ENCODE measurements at regions not wholly inside any gene's neighbourhood (a gene's known extent, or its start where the extent isn't known, plus 50 kb on each side); places are given as distances from the start of the nearest gene placed in this dataset.

GRCh38 chr3:124597979-124598378 is 132.3 kb upstream of the UMPS start:
- WGBS (ENCODE audit: insufficient coverage) = 87% methylated on average over 3 of the region's 3 CpGs
- no peak for DNase-seq
- Histone ChIP-seq H3K27me3 (ENCODE audit: control insufficient read depth in 2 of 2, insufficient read depth in 2 of 2, low read length in 2 of 2) (no peaks in the 10 kb centered on the region), H2AFZ (ENCODE audit: insufficient read depth, low read depth, low read length, poor library complexity, severe bottlenecking) (no peak overlapping the region), H3K9ac (ENCODE audit: insufficient read depth, low read length, poor library complexity, severe bottlenecking) (no peak overlapping the region), H3K9me3 (replicated peaks in 1 of 2; ENCODE audit: control insufficient read depth in 1 of 2, insufficient read depth in 1 of 2, low read length in 2 of 2) (no peaks in the 10 kb centered on the region), H3K4me2 (replicated peaks; ENCODE audit: extremely low read depth, low read length, poor library complexity, severe bottlenecking) (no peak overlapping the region), H3K4me3 (replicated peaks in 1 of 3; ENCODE audit: low read depth in 2 of 3, low read length in 3 of 3) (no peak overlapping the region), H3K4me1 (ENCODE audit: control insufficient read depth in 1 of 2, insufficient read depth in 2 of 2, low read length in 2 of 2) (no peaks in the 10 kb centered on the region), H3K36me3 (replicated peaks in 1 of 2; ENCODE audit: control insufficient read depth in 1 of 2, insufficient read depth in 2 of 2, low read length in 2 of 2) (no peaks in the 10 kb centered on the region), H3K27ac (ENCODE audit: low read depth in 1 of 2, low read length in 2 of 2) (no peak overlapping the region), H3K79me2 (ENCODE audit: insufficient read depth, low read length) (no peaks in the 10 kb centered on the region), H4K20me1 (ENCODE audit: insufficient read depth, low read length) (no peaks in the 10 kb centered on the region)
- intact Hi-C loops (cut with micrococcal nuclease) = no loop called here
- H3K4me3 Mint-ChIP-seq = no peak overlapping the region
- H3K27ac Mint-ChIP-seq = no peak overlapping the region
- peaks cover 0 to 8% (median 3%) of the 10 kb centered on the region in 3 donors for H3K27me3 Mint-ChIP-seq (ENCODE audit: low read depth in 3 of 3)
- no peaks in the 10 kb centered on the region for H3K36me3 Mint-ChIP-seq
- no peak for TF ChIP-seq CTCF (IDR thresholded peaks at IDR 0.05)
- H3K9me3 Mint-ChIP-seq = peaks cover 0 to 3% (median 0%) of the 10 kb centered on the region in 7 donors
- no peaks in the 10 kb centered on the region for H3K4me1 Mint-ChIP-seq

GRCh38 chr3:124599147-124599765 is 131.0 kb upstream of the UMPS start:
- Histone ChIP-seq H3K36me3 (replicated peaks in 1 of 2; ENCODE audit: control insufficient read depth in 1 of 2, insufficient read depth in 2 of 2, low read length in 2 of 2) (no peaks in the 10 kb centered on the region), H3K9me3 (replicated peaks in 1 of 2; ENCODE audit: control insufficient read depth in 1 of 2, insufficient read depth in 1 of 2, low read length in 2 of 2) (no peaks in the 10 kb centered on the region), H4K20me1 (ENCODE audit: insufficient read depth, low read length) (no peaks in the 10 kb centered on the region), H2AFZ (ENCODE audit: insufficient read depth, low read depth, low read length, poor library complexity, severe bottlenecking) (no peak overlapping the region), H3K4me2 (replicated peaks; ENCODE audit: extremely low read depth, low read length, poor library complexity, severe bottlenecking) (no peak overlapping the region), H3K9ac (ENCODE audit: insufficient read depth, low read length, poor library complexity, severe bottlenecking) (no peak overlapping the region), H3K4me1 (ENCODE audit: control insufficient read depth in 1 of 2, insufficient read depth in 2 of 2, low read length in 2 of 2) (no peaks in the 10 kb centered on the region), H3K27me3 (ENCODE audit: control insufficient read depth in 2 of 2, insufficient read depth in 2 of 2, low read length in 2 of 2) (peaks cover 2% of the 10 kb centered on the region in 2 donors), H3K4me3 (replicated peaks in 1 of 3; ENCODE audit: low read depth in 2 of 3, low read length in 3 of 3) (no peak overlapping the region), H3K27ac (ENCODE audit: low read depth in 1 of 2, low read length in 2 of 2) (no peak overlapping the region), H3K79me2 (ENCODE audit: insufficient read depth, low read length) (no peaks in the 10 kb centered on the region)
- no peaks in the 10 kb centered on the region for H3K36me3 Mint-ChIP-seq
- peaks cover 2 to 3% (median 3%) of the 10 kb centered on the region in 3 donors for H3K27me3 Mint-ChIP-seq (ENCODE audit: low read depth in 3 of 3)
- H3K9me3 Mint-ChIP-seq = peaks cover 0 to 3% (median 0%) of the 10 kb centered on the region in 7 donors
- no peak overlapping the region for H3K27ac Mint-ChIP-seq
- H3K4me3 Mint-ChIP-seq = no peak overlapping the region
- TF ChIP-seq CTCF (IDR thresholded peaks at IDR 0.05) = no peak
- DNase-seq = no peak
- WGBS (ENCODE audit: insufficient coverage) = 94% methylated on average over 5 of the region's 9 CpGs
- intact Hi-C loops (cut with micrococcal nuclease) = no loop called here
- no peaks in the 10 kb centered on the region for H3K4me1 Mint-ChIP-seq

Measured in CD14-positive monocyte (primary cell).